Cardiac septum (tissue), 1 donor: ENCODE measurements at regions not wholly inside any gene's neighbourhood (a gene's known extent, or its start where the extent isn't known, plus 50 kb on each side); places are given as distances from the start of the nearest gene placed in this dataset.

Experiments
- DNase-seq: peaks from one replicate; pipeline ENCODE4 v3.0.0-alpha.2; 2020; ENCODE audit warnings: low spot score
- intact Hi-C: fragments of 100-400 bp; cut with DNase I; formaldehyde crosslinking; loops from one replicate; pipeline ENCODE4 v1.14.0; 2022
- donor health status: DM: no; HTN: no; CAD: no.

- intact Hi-C loops: no loop called here
Measured at GRCh38 chr7:91651986-91652385, 228.5 kb downstream of the MTERF1 start.

GRCh38 chr7:91653286-91653685, 227.2 kb downstream of the MTERF1 start:
- intact Hi-C loops: no loop called here
- DNase-seq: no peak

More at GRCh38 chr7:91651986-91652385, 228.5 kb downstream of the MTERF1 start:
- no peak for DNase-seq

- DNase-seq: no peak
- intact Hi-C loops: no loop called here
Measured at GRCh38 chr7:91655656-91656055, 224.8 kb downstream of the MTERF1 start.

- DNase-seq: no peak
- intact Hi-C loops: no loop called here
Measured at GRCh38 chr7:91656541-91657482, 223.7 kb downstream of the MTERF1 start.

GRCh38 chr7:91657483-91658071, 222.9 kb downstream of the MTERF1 start:
- DNase-seq: no peak
- intact Hi-C loops: no loop called here

GRCh38 chr7:91659096-91659495, 221.4 kb downstream of the MTERF1 start:
- no peak for DNase-seq
- intact Hi-C loops: no loop called here

- DNase-seq: no peak
- intact Hi-C loops: no loop called here
Measured at GRCh38 chr7:91660734-91661356, 219.7 kb downstream of the MTERF1 start.

GRCh38 chr7:91661727-91662126, 218.8 kb downstream of the MTERF1 start:
- no peak for DNase-seq
- intact Hi-C loops: no loop called here

GRCh38 chr7:91668217-91668616, 212.3 kb downstream of the MTERF1 start:
- intact Hi-C loops: no loop called here
- DNase-seq: no peak

GRCh38 chr7:91671245-91671644, 209.3 kb downstream of the MTERF1 start:
- intact Hi-C loops: no loop called here

GRCh38 chr7:91674470-91674869, 206.0 kb downstream of the MTERF1 start:
- intact Hi-C loops: no loop called here
- no peak for DNase-seq

More at GRCh38 chr7:91671245-91671644, 209.3 kb downstream of the MTERF1 start:
- no peak for DNase-seq

GRCh38 chr7:91681718-91682117, 198.8 kb downstream of the MTERF1 start:
- no peak for DNase-seq
- intact Hi-C loops: loop anchor here (10.0 kb wide), 1 partner anchor 93 kb away; no protein-coding TSS in a partner anchor

- intact Hi-C loops: loop anchor here (10.0 kb wide), 1 partner anchor 91 kb away; no protein-coding TSS in a partner anchor
Measured at GRCh38 chr7:91683823-91684222, 196.7 kb downstream of the MTERF1 start.

GRCh38 chr7:91685544-91685943, 195.0 kb downstream of the MTERF1 start:
- DNase-seq: no peak
- intact Hi-C loops: loop anchor here (10.0 kb wide), 1 partner anchor 89 kb away; no protein-coding TSS in a partner anchor

More at GRCh38 chr7:91683823-91684222, 196.7 kb downstream of the MTERF1 start:
- no peak for DNase-seq

- intact Hi-C loops: no loop called here
- DNase-seq: no peak
Measured at GRCh38 chr7:91690541-91691070, 189.9 kb downstream of the MTERF1 start.

- intact Hi-C loops: no loop called here
- DNase-seq: no peak
Measured at GRCh38 chr7:91691865-91692264, 188.6 kb downstream of the MTERF1 start.

- DNase-seq: no peak
- intact Hi-C loops: no loop called here
Measured at GRCh38 chr7:91692800-91693199, 187.7 kb downstream of the MTERF1 start.

- intact Hi-C loops: no loop called here
- DNase-seq: no peak
Measured at GRCh38 chr7:91694351-91694841, 186.1 kb downstream of the MTERF1 start.

GRCh38 chr7:91710881-91711280, 169.6 kb downstream of the MTERF1 start:
- intact Hi-C loops: no loop called here
- no peak for DNase-seq

GRCh38 chr7:91713669-91714068, 166.8 kb downstream of the MTERF1 start:
- intact Hi-C loops: no loop called here
- no peak for DNase-seq
